ENCODE measurements at regions not wholly inside any gene's neighbourhood (a gene's known extent, or its start where the extent isn't known, plus 50 kb on each side); places are given as distances from the start of the nearest gene placed in this dataset.

DNA sequence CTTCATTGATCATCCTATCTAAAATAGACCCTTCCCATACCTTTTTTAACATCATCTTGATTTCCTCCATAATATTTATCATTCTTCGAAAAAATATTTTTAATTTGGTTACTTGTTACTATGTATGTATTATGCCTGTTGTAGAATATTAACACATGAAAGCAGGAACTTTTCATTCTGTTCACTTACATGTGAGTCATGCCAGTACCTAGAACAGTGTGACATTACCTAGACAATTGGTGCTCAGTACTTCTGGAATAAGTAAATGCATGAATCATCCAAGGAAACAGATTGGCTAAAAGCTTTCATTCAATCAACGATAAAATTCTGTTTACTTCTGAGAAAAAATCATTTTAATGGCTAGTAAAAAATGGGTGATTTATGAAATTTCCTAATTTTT lies 76.4 kb downstream of the CXXC4 start:
- DNase-seq (ENCODE audit: low spot score) = no peak

DNA sequence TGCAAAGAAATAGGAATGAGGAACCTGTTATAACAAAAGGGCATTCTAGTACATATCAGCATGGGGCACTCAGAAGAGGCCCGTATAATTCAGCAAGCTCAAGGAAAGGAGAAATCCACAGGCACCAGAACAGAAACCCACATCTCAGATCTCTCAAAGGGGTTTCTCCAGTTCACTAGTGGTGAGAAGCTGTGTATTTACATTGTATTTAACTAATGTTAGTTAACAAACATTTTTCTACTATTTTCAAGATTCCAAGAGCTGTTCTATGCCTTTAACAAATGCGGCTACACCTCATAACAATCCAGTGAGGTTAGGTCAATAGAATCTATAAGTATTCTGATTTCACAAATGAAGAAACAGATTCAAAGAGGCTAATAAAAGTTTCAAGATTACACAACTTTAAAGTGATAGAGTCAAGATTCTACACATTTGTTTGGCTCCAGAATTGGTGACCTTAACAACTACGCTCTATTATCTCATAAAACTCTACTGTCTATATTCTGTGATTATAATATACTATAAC lies 77.3 kb downstream of the CXXC4 start:
- DNase-seq (ENCODE audit: low spot score) = no peak

DNA sequence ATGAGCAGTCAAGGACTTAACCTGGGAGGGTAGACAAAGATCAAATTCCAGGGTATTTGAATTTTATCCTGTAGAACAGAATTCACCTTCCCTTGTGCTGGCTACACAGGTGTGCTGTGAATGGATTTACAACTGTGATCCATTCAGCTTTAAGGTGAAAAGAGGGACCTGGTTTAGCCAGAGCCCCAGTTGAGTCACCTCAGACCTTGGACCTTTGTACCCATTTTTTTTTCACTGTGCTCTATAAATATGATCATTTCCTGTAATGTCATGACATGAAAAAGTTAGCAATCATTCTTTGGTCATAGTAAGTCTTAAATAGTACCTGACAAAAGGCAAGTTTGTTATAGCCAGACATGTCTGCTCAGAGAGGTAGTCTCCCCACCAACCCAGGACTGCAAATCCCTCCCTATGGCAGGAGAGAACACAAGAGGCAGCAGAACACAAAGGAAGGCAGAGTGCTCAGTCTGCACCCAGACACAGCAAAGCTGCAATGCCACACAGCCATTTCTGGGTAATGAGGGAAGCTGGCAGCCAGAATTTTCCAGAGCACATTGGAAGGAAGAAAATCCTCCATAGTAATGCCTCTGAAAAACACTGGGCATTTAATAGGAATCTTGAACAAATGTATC lies 77.9 kb downstream of the CXXC4 start:
- no peak for DNase-seq (ENCODE audit: low spot score)

DNA sequence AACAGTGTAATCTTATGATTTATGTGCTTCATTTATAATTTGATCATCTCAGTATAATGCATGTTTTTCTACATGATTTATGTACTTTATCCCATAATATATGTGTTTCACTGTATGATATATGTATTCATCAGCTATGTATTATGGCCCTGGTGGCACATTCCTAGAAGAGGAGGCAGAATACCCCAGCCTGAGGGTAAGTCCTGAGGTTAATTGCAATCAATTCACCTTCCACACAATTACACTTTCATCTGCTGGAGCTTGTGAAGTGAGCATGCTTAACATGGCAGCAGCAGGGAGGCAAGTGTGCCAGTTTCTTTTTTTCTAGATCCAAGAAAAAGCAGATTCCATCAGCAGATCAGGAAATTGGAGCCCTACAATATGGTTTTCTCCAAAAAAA lies 81.2 kb downstream of the CXXC4 start:
- DNase-seq (ENCODE audit: low spot score) = no peak

DNA sequence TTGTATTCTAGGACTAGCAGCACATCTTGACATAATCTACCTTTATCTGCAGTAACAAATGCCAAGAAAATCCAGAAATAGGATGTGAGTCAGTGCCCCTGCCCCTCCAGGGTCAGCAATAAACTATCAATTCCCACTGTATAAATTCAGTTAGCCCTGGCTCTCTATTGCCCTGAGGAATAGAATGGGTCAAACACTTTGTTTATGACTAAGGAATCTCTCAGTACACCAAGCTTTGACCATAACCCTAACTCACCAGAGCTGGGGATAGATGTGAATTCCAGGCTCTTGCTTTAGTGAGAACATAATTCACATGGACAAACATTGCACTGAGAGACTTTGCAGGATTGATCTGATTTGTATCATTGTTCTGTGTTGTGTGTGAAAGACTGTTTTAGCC lies 82.3 kb downstream of the CXXC4 start:
- DNase-seq (ENCODE audit: low spot score) = no peak

DNA sequence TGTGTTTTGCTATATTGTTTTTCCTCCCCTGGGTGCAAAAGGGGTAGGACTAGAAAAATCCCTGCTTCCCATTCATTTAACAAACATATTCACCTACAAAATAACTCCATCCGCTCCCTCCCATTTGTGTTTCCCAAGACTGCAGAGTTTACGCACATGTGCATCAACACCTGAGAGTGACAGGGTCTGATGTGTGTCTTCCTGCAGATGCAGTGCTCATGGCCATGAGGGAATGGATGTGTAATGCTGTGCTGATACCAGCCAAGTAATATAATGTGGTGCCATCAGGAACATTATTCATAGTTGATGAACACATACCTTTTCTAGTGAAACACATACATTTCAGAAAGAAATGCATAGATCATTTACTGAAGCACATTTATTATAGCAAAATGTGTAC lies 83.2 kb downstream of the CXXC4 start:
- DNase-seq (ENCODE audit: low spot score) = no peak

DNA sequence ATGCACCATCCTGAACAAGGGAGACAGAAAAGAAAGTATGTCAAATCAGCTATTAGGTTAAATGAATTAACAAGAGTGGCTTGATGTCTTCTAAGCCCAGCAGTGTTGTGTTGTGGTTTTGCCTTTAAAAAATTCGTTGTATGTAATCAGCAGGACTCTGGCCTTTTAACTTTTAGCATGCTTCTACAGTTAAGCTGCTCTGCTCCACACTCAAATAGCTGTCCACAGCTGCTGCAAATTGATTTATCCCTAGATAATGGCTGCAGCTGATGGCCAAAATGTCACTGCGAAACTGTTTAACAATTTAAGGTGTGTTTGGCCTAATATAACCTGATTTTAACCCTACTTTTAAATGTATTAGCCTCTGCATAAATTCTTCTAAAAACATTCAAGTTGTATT lies 85.8 kb downstream of the CXXC4 start:
- no peak for DNase-seq (ENCODE audit: low spot score)

DNA sequence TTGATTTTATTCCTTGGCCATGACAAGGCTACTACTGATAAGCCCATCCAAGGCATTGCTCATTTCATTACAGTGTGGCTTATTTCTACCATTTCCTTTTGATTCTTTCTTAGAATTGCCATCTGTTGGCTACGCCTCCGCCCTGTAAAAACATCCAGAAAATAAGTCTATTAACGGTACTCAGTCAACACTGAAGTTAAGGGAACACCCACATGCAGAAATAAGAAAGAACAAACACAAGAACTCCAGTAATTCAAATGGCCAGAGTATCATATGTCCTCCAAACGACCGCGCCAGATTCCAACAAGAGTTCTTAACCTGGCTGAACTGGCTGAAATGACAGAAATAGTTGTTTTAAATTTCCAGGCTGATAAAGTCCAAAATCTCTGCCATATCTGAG lies 90.3 kb downstream of the CXXC4 start:
- DNase-seq (ENCODE audit: low spot score) = no peak

DNA sequence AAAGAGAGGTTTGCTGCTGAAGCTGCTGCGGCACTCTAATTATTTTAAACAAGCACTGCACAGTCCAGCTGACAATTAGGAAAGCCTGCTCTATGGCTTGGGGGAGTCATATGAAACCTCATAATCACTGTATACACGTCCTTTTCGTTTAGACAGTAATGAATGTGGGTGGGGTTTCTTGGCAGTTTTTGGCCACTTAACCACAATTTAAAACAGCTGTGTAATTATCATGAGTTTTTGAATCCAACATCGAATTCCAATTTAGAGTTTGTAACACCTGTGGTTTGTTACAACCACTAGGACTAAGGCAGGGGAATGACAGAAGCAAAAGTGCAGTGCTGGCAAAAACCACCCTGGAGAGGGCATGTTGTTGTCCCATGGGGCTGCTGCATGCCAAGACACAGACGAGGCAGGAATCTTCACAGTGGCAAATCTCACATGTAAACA lies 99.5 kb downstream of the CXXC4 start:
- DNase-seq (ENCODE audit: low spot score) = no peak

DNA sequence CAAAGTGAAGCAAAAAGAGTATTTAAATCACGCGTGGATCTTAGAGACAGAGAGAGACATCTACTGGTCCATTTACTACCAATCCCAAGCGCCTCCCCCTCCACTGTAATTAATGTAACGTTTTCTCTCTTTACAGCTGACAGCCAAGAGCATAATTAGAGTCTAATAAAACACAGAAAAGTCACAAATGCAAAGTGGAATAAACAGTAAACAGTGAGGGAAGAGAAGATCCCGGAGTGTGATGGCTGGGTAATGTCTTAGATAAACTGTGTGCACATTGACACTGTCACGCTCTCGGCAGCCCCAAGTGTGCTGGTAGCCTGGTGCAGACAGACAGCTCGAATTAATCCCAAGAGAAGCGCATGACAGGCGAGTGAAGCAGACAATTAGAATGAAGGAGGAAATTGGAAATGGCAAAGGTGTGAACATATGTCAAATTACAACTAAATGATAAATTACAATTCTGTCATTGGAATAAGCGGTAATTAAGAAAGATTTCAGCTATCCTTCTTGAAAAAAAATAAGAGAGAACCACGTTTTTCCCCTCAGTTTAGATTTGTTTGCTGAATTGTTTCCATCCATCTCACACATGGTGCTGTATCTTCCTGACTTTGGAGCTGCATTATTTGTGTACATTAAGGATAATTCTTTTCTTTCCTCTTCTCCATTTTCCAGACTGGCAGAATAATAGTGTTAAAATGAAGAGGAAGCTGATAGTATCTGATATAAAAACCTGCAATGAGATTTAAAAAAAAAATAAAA lies 100.1 kb downstream of the CXXC4 start:
- no peak for DNase-seq (ENCODE audit: low spot score)

DNA sequence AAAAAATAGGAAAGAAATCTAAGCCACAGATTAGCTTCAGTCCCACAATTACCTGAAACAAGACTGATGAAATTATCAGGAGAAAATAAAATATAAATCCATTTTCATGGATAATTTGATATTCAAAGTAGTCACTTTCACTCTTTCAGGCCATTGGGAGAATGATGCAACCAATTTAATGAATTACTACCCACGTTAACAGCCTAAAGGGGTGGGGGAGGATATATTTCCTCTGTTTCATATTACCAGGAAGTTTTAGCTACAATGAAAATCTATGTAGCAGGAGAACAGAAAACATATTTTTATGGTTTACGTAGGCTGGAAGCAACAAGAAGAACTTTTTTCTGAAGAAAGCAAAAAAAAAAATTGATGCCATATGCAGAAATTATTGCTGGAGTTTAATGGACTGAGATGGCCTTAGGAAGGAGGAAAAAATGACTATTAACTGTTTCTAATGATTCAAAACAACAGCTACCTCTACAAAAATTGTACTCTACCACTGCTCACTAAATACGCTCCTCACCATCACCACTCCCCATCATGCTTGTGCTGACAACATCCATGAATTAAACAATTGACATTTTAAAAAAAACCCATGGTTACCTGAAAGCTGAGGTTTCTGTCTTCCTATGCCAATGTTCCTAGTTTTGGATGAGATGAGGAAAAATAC lies 100.9 kb downstream of the CXXC4 start:
- no peak for DNase-seq (ENCODE audit: low spot score)

DNA sequence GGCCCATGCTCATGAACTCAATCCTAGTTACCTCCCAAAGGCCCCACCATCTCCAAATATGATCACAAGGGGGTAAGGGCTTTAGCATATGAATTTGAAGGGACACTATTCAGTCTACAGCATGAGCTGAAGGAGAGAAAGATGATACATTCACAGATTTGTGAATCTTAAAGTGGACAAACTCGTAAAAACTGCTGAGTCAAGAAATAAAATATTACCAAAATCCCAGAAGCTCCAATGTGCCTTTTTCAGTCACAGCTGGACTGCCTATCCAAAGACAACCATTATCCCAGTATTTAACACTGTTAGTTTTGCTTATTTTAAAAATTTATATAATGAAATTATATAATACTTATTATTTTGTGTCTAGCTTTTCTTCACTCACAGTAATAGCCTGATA lies 109.0 kb downstream of the CXXC4 start:
- no peak for DNase-seq (ENCODE audit: low spot score)

DNA sequence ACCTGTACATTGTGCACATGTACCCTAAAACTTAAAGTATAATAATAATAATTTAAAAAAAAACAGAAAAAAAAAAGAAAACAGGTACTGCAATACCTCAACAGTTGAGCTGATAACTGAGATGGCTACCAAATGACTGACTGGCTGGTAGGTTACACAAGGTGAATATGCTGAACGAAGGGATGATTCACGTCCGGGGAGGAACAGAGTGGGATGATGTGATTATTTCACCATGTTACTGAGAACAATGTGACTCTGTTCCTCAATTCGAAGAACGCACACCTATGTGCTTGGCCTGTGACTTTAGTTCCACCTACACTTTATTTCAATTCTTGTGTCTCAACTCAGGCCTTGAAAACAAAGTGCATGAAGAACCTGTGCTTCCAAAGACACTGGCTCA lies 111.7 kb downstream of the CXXC4 start:
- no peak for DNase-seq (ENCODE audit: low spot score)

DNA sequence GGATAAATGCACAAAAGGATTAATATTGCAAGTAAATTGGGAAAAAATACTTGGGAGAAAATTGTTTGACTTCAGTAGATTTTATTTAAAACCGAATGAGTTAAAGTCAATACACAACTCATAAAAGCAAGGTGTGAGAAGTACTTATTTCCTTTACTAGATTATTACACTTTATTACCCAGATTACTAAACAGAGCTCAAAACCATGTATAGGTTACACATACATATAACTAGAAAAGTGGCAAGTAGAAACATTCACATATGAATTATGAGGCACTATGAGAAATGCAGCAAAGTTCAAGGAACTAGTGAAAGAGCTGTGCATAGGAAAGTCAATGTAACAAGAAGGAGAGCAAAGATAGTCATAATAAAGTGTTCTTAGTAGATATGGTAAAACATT lies 113.0 kb downstream of the CXXC4 start:
- DNase-seq (ENCODE audit: low spot score) = no peak

DNA sequence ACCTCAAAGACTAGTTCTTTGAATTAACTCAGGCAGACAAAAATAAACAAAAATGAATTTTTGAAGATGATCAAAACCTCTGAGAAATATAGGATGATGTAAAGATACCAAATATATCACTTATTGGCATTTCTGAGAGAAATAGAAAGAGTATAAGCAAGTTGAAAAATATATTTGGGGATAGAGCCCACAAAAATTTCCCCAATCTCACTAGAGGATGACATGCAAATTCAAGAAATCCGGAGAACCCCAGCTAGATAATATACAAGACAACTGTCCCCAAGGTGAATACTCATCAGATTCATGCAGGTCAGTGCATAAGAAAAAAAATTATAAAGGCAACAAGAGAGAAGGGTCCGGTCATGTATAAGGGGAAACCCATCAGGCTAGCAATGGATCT lies 129.1 kb downstream of the CXXC4 start:
- DNase-seq (ENCODE audit: low spot score) = no peak

DNA sequence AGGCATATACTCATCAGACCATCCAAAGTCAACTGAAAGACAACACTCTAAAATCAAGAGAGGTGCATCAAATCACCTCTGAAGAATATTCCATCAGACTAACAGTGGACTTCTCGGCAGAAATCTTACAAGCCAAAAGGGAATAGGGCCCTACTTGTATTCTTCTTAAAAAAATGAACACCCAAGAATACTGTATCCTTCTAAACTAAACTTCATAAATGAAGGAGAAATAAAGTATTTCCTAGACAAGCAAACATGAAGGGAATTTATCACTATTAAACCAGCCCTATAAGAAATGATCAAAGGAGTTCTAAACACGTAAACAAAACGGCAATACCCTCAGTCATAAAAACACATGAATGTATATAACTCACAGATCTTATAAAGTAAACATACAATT lies 141.2 kb downstream of the CXXC4 start:
- no peak for DNase-seq (ENCODE audit: low spot score)

DNA sequence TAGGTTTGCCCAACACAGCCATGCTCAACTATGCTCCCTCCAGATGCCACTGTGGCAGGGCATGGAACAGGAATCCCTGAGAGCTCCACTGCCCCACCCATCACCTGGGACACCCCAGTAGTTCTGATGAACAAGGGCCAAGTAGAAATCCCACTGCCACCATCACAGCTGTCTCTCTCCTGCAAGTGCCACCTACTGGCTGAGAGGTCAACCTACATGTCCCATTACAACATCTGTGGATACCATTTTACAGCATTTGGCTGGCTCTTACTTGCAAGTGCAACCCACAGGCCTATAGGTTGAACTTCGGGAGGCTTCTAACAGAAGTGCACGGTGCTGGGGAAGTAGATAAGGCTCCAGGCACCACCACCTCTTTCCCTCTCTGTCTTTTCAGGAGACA lies 142.5 kb downstream of the CXXC4 start:
- no peak for DNase-seq (ENCODE audit: low spot score)

DNA sequence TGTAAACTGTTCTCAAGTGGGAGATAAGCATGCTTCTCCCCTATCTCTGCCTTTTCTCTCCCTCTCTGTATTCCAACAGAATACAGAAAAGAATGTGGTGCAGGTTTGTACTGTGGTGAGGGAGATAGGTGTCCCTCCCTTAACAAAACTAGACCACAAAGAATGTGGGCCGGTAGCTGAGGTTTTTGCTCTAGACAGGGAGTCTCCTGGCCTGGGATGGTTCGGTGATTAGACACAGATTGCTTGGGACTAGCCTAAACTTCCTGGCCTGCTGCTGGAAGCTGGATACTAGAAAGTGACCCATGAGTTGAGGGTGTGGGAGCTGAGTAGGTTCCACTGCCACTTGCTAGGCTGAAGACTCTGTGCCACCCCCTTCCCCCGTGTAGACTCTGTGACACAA lies 143.0 kb downstream of the CXXC4 start:
- DNase-seq (ENCODE audit: low spot score) = no peak

DNA sequence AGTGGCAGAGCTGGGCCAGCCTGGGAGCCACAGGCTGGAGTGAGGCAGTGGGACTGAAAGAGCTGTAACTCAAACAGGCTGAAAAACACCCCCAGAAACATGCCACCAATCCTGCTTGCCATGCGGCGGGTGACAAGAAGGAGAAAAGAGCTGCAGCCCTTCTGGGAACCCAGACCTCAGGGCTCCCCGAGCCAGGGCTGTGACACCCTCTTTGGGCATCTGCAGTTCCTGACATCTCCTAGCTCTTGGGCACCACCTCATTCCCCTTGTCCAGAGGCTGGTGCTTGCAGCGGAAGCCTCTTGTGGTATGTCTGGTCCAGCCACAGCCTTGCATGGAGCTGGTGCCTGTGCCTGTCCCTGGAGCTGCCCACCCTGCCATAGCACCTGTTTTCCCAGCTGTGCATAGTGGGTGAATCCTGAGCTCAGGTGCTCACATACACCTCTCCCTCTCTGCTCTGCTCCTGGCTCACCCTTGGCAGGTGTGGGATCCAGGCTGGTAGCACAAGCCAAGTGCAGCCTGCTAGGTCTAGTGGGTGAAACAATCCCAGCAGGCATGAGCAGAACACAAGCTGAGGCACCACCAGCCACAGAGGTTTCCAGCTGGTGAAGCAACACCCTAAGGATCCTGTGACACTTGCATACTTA lies 149.0 kb downstream of the CXXC4 start:
- no peak for DNase-seq (ENCODE audit: low spot score)

DNA sequence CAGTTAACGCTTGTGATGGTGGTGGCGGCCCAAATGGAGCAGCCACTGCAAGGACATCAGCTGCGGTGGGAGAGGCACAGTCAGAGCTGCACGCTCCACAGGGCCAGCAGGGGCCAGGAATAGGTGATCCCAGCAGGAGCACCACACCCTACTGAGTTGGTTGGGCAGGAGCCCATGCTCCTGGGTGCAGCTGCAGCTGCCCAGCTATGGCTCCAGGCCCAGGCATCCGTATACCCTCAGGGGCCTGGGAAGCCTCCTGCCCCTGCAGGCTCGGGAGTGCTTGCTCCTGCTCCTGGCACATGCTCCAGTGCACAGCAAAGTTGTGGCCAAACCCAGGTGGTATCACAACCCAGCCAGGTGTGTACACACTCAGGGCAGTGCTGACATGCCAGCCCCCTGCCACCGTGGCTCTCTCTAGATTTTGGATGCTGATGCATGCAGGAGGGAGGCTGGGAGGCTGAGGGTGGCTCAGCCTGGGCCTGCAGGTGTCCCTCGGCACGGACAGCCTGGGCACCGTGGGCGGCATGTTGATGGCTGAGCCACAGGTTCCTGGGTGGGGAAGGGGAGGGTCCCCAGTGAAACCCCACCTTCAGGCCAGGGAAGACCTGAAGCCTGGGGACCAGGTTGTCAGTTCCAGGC lies 150.2 kb downstream of the CXXC4 start:
- no peak for DNase-seq (ENCODE audit: low spot score)

DNA sequence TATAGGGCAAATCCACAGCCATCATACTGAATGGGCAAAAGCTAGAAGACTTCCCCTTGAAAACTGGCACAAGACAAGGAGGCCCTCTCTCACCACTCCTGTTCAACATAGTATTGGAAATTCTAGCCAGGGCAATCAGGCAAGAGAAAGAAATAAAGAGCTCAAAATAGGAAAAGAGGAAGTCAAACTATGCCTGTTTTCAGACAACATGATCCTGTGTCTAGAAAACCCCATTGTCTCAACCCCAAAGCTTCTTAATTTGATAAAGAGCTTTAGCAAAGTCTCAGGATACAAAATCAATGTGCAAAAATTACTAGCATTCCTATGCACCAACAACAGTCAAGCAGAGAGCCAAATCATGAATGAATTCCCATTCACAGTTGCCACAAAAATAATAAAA lies 160.3 kb downstream of the CXXC4 start:
- no peak for DNase-seq (ENCODE audit: low spot score)

Measured in CD4-positive, alpha-beta T cell treated with Interleukin-6 at 100 ng/mL for 8 hours (primary cell).